HEK293 (cell line): ENCODE measurements at regions not wholly inside any gene's neighbourhood (a gene's known extent, or its start where the extent isn't known, plus 50 kb on each side); places are given as distances from the start of the nearest gene placed in this dataset.

Experiments
- EGR2 ChIP-seq: fragments of 450-650 bp; formaldehyde crosslinking; IDR thresholded peaks from 2 replicates; pipeline ENCODE4 v1.5.1; 2016; ENCODE audit warnings: low read depth, missing biosample characterization, missing genetic modification characterization
- GLI4 ChIP-seq: fragments of 450-650 bp; formaldehyde crosslinking; IDR thresholded peaks from 2 replicates; pipeline ENCODE4 v1.5.1; 2016; ENCODE audit warnings: missing biosample characterization, missing genetic modification characterization
- TCF7L2 ChIP-seq: IDR thresholded peaks from 2 replicates; pipeline ENCODE4 v1.6.1; 2011; ENCODE audit warnings: low read depth, mild to moderate bottlenecking, inconsistent platforms, low read length, moderate library complexity, borderline replicate concordance
- TRIM28 ChIP-seq: IDR thresholded peaks from 2 replicates; pipeline ENCODE4 v1.6.1; 2011; ENCODE audit warnings: low read length, control low read depth, borderline replicate concordance
- YY1 ChIP-seq: fragments of 450-650 bp; formaldehyde crosslinking; IDR thresholded peaks from 2 replicates; pipeline ENCODE4 v1.5.1; 2018; ENCODE audit warnings: missing biosample characterization, missing genetic modification characterization
- ZFP3 ChIP-seq: fragments of 450-650 bp; formaldehyde crosslinking; IDR thresholded peaks from 2 replicates; pipeline ENCODE4 v1.5.1; 2016; ENCODE audit warnings: low read depth, missing biosample characterization, missing genetic modification characterization
- ZNF138 ChIP-seq: fragments of 450-650 bp; formaldehyde crosslinking; IDR thresholded peaks from 2 replicates; pipeline ENCODE4 v1.5.1; 2016; ENCODE audit warnings: missing biosample characterization, missing genetic modification characterization, borderline replicate concordance
- ZNF274 ChIP-seq, 2 experiments: fragments of 200-500 bp in 1 of 2; fragments of 450-650 bp in 1 of 2; sonication (Bioruptor generic) in 1 of 2; formaldehyde crosslinking in 1 of 2; IDR thresholded peaks; 2 replicates each; pipeline versions ENCODE4 v1.5.1 to v1.6.1; 2014 to 2016; ENCODE audit warnings: borderline replicate concordance in 1 of 2, inconsistent platforms in 1 of 2, low read length in 1 of 2, missing biosample characterization in 1 of 2, missing genetic modification characterization in 1 of 2
- ZNF585B ChIP-seq: fragments of 450-650 bp; formaldehyde crosslinking; IDR thresholded peaks from 2 replicates; pipeline ENCODE4 v1.5.1; 2016; ENCODE audit warnings: missing biosample characterization, missing genetic modification characterization
- ZNF629 ChIP-seq: fragments of 450-650 bp; formaldehyde crosslinking; IDR thresholded peaks from 2 replicates; pipeline ENCODE4 v1.5.1; 2017; ENCODE audit warnings: missing biosample characterization, missing genetic modification characterization
- TF ChIP-seq, protein P1 (sequence below): fragments of 450-650 bp; formaldehyde crosslinking; IDR thresholded peaks from 2 replicates; pipeline ENCODE4 v1.5.1; 2016; ENCODE audit warnings: missing biosample characterization, missing genetic modification characterization
- TF ChIP-seq, protein P2 (sequence below): fragments of 450-650 bp; formaldehyde crosslinking; IDR thresholded peaks from 2 replicates; pipeline ENCODE4 v1.5.1; 2017; ENCODE audit warnings: missing biosample characterization, mild to moderate bottlenecking, missing genetic modification characterization, moderate library complexity

DNA sequence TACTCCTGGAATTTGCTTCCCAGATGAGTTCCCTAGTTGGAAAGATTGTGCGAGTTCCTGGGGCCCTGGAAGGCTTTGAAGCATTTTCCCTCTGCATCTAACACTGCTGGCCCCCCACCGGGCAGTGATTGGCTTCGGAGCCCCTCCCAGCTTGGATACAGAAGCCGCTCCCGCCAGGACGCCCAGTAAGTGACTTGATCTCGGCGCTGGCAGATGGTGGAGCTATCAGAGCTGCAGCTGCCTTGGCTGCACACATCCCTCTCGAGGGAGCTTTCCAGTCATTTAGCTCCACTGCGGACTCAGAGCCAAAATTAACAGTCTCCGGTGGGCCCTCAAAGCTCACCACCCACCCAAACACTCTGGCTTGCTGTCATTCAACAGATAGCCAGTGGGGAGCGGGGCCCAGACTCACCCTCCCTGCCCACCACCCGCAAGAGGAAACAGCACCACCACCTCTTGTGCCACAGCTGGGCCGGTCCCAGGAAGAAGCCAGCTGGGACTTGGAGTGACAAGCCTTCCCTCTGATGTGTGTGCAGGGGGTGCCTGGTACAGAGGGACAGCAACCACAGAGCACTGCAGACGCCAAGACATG lies 162.3 kb downstream of the TRIM29 start:
- no peak for TF ChIP-seq YY1 (tag by site-specific recombination)
- TF ChIP-seq ZNF629 (tag by site-specific recombination): no peak
- no peak for TF ChIP-seq TCF7L2
- no peak for TF ChIP-seq EGR2
- no peak for TF ChIP-seq ZNF585B
- TF ChIP-seq TRIM28: no peak
- TF ChIP-seq ZFP3: no peak
- TF ChIP-seq, protein P1, sequence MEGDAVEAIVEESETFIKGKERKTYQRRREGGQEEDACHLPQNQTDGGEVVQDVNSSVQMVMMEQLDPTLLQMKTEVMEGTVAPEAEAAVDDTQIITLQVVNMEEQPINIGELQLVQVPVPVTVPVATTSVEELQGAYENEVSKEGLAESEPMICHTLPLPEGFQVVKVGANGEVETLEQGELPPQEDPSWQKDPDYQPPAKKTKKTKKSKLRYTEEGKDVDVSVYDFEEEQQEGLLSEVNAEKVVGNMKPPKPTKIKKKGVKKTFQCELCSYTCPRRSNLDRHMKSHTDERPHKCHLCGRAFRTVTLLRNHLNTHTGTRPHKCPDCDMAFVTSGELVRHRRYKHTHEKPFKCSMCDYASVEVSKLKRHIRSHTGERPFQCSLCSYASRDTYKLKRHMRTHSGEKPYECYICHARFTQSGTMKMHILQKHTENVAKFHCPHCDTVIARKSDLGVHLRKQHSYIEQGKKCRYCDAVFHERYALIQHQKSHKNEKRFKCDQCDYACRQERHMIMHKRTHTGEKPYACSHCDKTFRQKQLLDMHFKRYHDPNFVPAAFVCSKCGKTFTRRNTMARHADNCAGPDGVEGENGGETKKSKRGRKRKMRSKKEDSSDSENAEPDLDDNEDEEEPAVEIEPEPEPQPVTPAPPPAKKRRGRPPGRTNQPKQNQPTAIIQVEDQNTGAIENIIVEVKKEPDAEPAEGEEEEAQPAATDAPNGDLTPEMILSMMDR: no peak
- TF ChIP-seq GLI4 (tag by site-specific recombination): no peak
- TF ChIP-seq ZNF274 (IDR thresholded peaks at IDR 0.05; ENCODE audit: low read length): no peak
- no peak for TF ChIP-seq ZNF274 (tag by site-specific recombination; IDR thresholded peaks at IDR 0.05; ENCODE audit: borderline replicate concordance)
- no peak for TF ChIP-seq ZNF138
- TF ChIP-seq, protein P2, sequence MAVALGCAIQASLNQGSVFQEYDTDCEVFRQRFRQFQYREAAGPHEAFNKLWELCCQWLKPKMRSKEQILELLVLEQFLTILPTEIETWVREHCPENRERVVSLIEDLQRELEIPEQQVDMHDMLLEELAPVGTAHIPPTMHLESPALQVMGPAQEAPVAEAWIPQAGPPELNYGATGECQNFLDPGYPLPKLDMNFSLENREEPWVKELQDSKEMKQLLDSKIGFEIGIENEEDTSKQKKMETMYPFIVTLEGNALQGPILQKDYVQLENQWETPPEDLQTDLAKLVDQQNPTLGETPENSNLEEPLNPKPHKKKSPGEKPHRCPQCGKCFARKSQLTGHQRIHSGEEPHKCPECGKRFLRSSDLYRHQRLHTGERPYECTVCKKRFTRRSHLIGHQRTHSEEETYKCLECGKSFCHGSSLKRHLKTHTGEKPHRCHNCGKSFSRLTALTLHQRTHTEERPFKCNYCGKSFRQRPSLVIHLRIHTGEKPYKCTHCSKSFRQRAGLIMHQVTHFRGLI (tag by site-specific recombination): no peak
